GM23248 (cell line): ENCODE measurements at regions not wholly inside any gene's neighbourhood (a gene's known extent, or its start where the extent isn't known, plus 50 kb on each side); places are given as distances from the start of the nearest gene placed in this dataset.

Experiments used
- EZH2 ChIP-seq: fragments of 200-600 bp; sonication (generic); IDR thresholded peaks from 2 replicates; pipeline ENCODE4 v1.6.1; 2018; ENCODE audit warnings: antibody characterized with exemption, mild to moderate bottlenecking; ENCODE audit not compliant: insufficient read depth, poor library complexity, severe bottlenecking
- EZH2phosphoT487 ChIP-seq: fragments of 200-600 bp; sonication (generic); IDR thresholded peaks from 2 replicates; pipeline ENCODE4 v1.6.1; 2018; ENCODE audit warnings: antibody characterized with exemption, moderate library complexity, mild to moderate bottlenecking, low read depth; ENCODE audit not compliant: insufficient read depth

DNA sequence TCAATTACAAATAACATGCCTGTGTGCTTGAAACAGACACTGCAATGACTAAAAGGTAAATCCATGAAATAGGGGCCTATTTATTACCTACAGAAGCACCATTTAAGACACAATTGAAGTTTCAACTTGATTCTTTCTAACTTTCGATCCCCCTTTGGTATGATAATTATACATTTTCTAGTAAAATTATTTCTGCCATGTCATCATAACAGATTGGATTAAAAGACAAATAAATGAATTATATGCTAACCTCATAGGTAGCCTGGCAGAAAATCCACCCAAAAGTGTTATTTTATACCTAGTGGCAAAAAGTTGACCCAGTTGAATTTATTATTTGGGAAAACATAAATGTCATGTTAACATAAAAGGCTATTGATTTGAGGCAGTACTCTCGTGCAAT lies 241.1 kb downstream of the RAB38 start:
- TF ChIP-seq EZH2: no peak
- TF ChIP-seq EZH2phosphoT487: no peak
